HCEC 1CT (cell line): ENCODE measurements at regions not wholly inside any gene's neighbourhood (a gene's known extent, or its start where the extent isn't known, plus 50 kb on each side); places are given as distances from the start of the nearest gene placed in this dataset.
"Not testable (repeated sequence)": the region's sequence is repeated elsewhere in the genome, so short reads cannot be mapped to it uniquely, and the experiment has no call there.

ENCODE experiments used
- DNase-seq: peaks from one replicate; pipeline ENCODE4 v3.0.0-alpha.2; 2017

- DNase-seq: no peak
Measured at GRCh38 chr11:87535513-87535912, 497.8 kb downstream of the TMEM135 start.

GRCh38 chr11:87531835-87532234 is 494.1 kb downstream of the TMEM135 start:
- not testable (repeated sequence) for DNase-seq

GRCh38 chr11:87529486-87529885 is 491.8 kb downstream of the TMEM135 start:
- DNase-seq: no peak

GRCh38 chr11:87528752-87529151 is 491.0 kb downstream of the TMEM135 start:
- no peak for DNase-seq

GRCh38 chr11:87523276-87523675 is 485.5 kb downstream of the TMEM135 start:
- no peak for DNase-seq

- DNase-seq: no peak
Measured at GRCh38 chr11:87518266-87518665, 480.5 kb downstream of the TMEM135 start.

GRCh38 chr11:87517351-87517750 is 479.6 kb downstream of the TMEM135 start:
- no peak for DNase-seq

- not testable (repeated sequence) for DNase-seq
Measured at GRCh38 chr11:87507722-87508121, 470.0 kb downstream of the TMEM135 start.

GRCh38 chr11:87506946-87507345 is 469.2 kb downstream of the TMEM135 start:
- DNase-seq: not testable (repeated sequence)

- DNase-seq: no peak
Measured at GRCh38 chr11:87501388-87501787, 463.7 kb downstream of the TMEM135 start.

GRCh38 chr11:87494936-87495335 is 457.2 kb downstream of the TMEM135 start:
- not testable (repeated sequence) for DNase-seq

GRCh38 chr11:87494026-87494425 is 456.3 kb downstream of the TMEM135 start:
- not testable (repeated sequence) for DNase-seq

- DNase-seq: no peak
Measured at GRCh38 chr11:87493516-87493915, 455.8 kb downstream of the TMEM135 start.

GRCh38 chr11:87491381-87491780 is 453.6 kb downstream of the TMEM135 start:
- no peak for DNase-seq

- no peak for DNase-seq
Measured at GRCh38 chr11:87490671-87491070, 452.9 kb downstream of the TMEM135 start.

GRCh38 chr11:87484566-87484965 is 446.8 kb downstream of the TMEM135 start:
- DNase-seq: no peak

GRCh38 chr11:87477321-87477720 is 439.6 kb downstream of the TMEM135 start:
- DNase-seq: no peak

GRCh38 chr11:87473174-87473573 is 435.4 kb downstream of the TMEM135 start:
- DNase-seq: peak; percentile 82

GRCh38 chr11:87466223-87466622 is 428.5 kb downstream of the TMEM135 start:
- no peak for DNase-seq

GRCh38 chr11:87465716-87466115 is 428.0 kb downstream of the TMEM135 start:
- no peak for DNase-seq

GRCh38 chr11:87463486-87464102 is 425.9 kb downstream of the TMEM135 start:
- peak; percentile 26 for DNase-seq

GRCh38 chr11:87462171-87462570 is 424.4 kb downstream of the TMEM135 start:
- DNase-seq: no peak

- no peak for DNase-seq
Measured at GRCh38 chr11:87460842-87461637, 423.3 kb downstream of the TMEM135 start.

GRCh38 chr11:87460279-87460678 is 422.5 kb downstream of the TMEM135 start:
- no peak for DNase-seq
